ENCODE measurements at regions not wholly inside any gene's neighbourhood (a gene's known extent, or its start where the extent isn't known, plus 50 kb on each side); places are given as distances from the start of the nearest gene placed in this dataset.
"Not testable (repeated sequence)": the region's sequence is repeated elsewhere in the genome, so short reads cannot be mapped to it uniquely, and the experiment has no call there.

- no peak overlapping the region for H2AFZ ChIP-seq (replicated peaks)
- no peak for TF ChIP-seq EZH2phosphoT487 (IDR thresholded peaks at IDR 0.05)
- no peak for TF ChIP-seq EZH2 (IDR thresholded peaks at IDR 0.05)
- no peak for TF ChIP-seq CTCF (IDR thresholded peaks at IDR 0.05)
- Mint-ChIP-seq H3K27me3 (ENCODE audit: insufficient read depth, low read depth) (peaks cover 9% of the 10 kb centered on the region), H3K4me3 (no peak overlapping the region), H3K9me3 (no peaks in the 10 kb centered on the region), H3K27ac (no peak overlapping the region), H3K4me1 (no peaks in the 10 kb centered on the region), H3K36me3 (no peaks in the 10 kb centered on the region)
- H3K4me3 ChIP-seq = no peak overlapping the region
- no peaks in the 10 kb centered on the region for H3K79me2 ChIP-seq (ENCODE audit: low read depth)
- no peaks in the 10 kb centered on the region for H4K20me1 ChIP-seq (ENCODE audit: low read depth)
- no peak for DNase-seq (ENCODE audit: low spot score)
- H3K9me3 ChIP-seq (ENCODE audit: low read depth) = no peaks in the 10 kb centered on the region
- no peaks in the 10 kb centered on the region for H3K27me3 ChIP-seq
- no peaks in the 10 kb centered on the region for H3F3A ChIP-seq (ENCODE audit: low read depth)
- H3K4me2 ChIP-seq = no peak overlapping the region
- no peak overlapping the region for H3K9ac ChIP-seq
- no peak overlapping the region for H3K27ac ChIP-seq
- H3K36me3 ChIP-seq = no peaks in the 10 kb centered on the region
- no peaks in the 10 kb centered on the region for H3K4me1 ChIP-seq
Measured at GRCh38 chr12:75790219-75790618, 241.4 kb downstream of the PHLDA1 start.

GRCh38 chr12:75787146-75787545 lies 244.4 kb downstream of the PHLDA1 start:
- DNase-seq (ENCODE audit: low spot score); H3K9me3 Mint-ChIP-seq; H3K27me3 ChIP-seq; H3K36me3 ChIP-seq; H3K79me2 ChIP-seq (ENCODE audit: low read depth); H3K4me1 Mint-ChIP-seq; H3K4me1 ChIP-seq; H2AFZ ChIP-seq (replicated peaks); H3K4me2 ChIP-seq; H3K27ac Mint-ChIP-seq; H3K4me3 ChIP-seq; H4K20me1 ChIP-seq (ENCODE audit: low read depth); H3K9ac ChIP-seq; H3K9me3 ChIP-seq (ENCODE audit: low read depth); H3K4me3 Mint-ChIP-seq; H3K36me3 Mint-ChIP-seq; H3F3A ChIP-seq (ENCODE audit: low read depth); H3K27ac ChIP-seq: not testable (repeated sequence)
- H3K27me3 Mint-ChIP-seq (ENCODE audit: insufficient read depth, low read depth) = peaks cover 23% of the 10 kb centered on the region

- TF ChIP-seq EZH2 (IDR thresholded peaks at IDR 0.05) = no peak
- TF ChIP-seq EZH2phosphoT487 (IDR thresholded peaks at IDR 0.05) = no peak
- no peak for TF ChIP-seq CTCF (IDR thresholded peaks at IDR 0.05)
- no peaks in the 10 kb centered on the region for H3K9me3 ChIP-seq (ENCODE audit: low read depth)
- peaks cover 7% of the 10 kb centered on the region for H3K9me3 Mint-ChIP-seq
- DNase-seq (ENCODE audit: low spot score) = no peak
- H3F3A ChIP-seq (ENCODE audit: low read depth) = no peaks in the 10 kb centered on the region
- H3K27ac Mint-ChIP-seq = no peak overlapping the region
- peaks cover 2% of the 10 kb centered on the region for H3K36me3 Mint-ChIP-seq
- peaks cover 26% of the 10 kb centered on the region for H3K27me3 Mint-ChIP-seq (ENCODE audit: insufficient read depth, low read depth)
- peaks cover 2% of the 10 kb centered on the region for H3K4me1 Mint-ChIP-seq
- H3K27ac ChIP-seq = no peak overlapping the region
- no peak overlapping the region for H2AFZ ChIP-seq (replicated peaks)
- H4K20me1 ChIP-seq (ENCODE audit: low read depth) = no peaks in the 10 kb centered on the region
- no peak overlapping the region for H3K9ac ChIP-seq
- no peaks in the 10 kb centered on the region for H3K79me2 ChIP-seq (ENCODE audit: low read depth)
- no peak overlapping the region for H3K4me3 ChIP-seq
- no peak overlapping the region for H3K4me3 Mint-ChIP-seq
- no peaks in the 10 kb centered on the region for H3K4me1 ChIP-seq
- H3K27me3 ChIP-seq = peaks cover 3% of the 10 kb centered on the region
- no peaks in the 10 kb centered on the region for H3K36me3 ChIP-seq
- no peak overlapping the region for H3K4me2 ChIP-seq
Measured at GRCh38 chr12:75786070-75786469, 245.5 kb downstream of the PHLDA1 start.

GRCh38 chr12:75784591-75784990 lies 247.0 kb downstream of the PHLDA1 start:
- Histone ChIP-seq H3K27me3 (peaks cover 10% of the 10 kb centered on the region), H3K36me3 (no peaks in the 10 kb centered on the region), H3K27ac (no peak overlapping the region), H2AFZ (replicated peaks) (no peak overlapping the region), H3F3A (ENCODE audit: low read depth) (peaks cover 10% of the 10 kb centered on the region), H3K9ac (no peak overlapping the region), H3K4me1 (peaks cover 9% of the 10 kb centered on the region), H3K79me2 (ENCODE audit: low read depth) (no peaks in the 10 kb centered on the region), H4K20me1 (ENCODE audit: low read depth) (no peaks in the 10 kb centered on the region), H3K9me3 (ENCODE audit: low read depth) (no peaks in the 10 kb centered on the region), H3K4me3 (no peak overlapping the region), H3K4me2 (no peak overlapping the region)
- TF ChIP-seq EZH2phosphoT487 (IDR thresholded peaks at IDR 0.05) (no peak), CTCF (IDR thresholded peaks at IDR 0.05) (no peak), EZH2 (IDR thresholded peaks at IDR 0.05) (no peak)
- Mint-ChIP-seq H3K27ac (no peak overlapping the region), H3K27me3 (ENCODE audit: insufficient read depth, low read depth) (peaks cover 26% of the 10 kb centered on the region), H3K4me1 (peaks cover 11% of the 10 kb centered on the region), H3K4me3 (no peak overlapping the region), H3K9me3 (peaks cover 11% of the 10 kb centered on the region), H3K36me3 (peaks cover 4% of the 10 kb centered on the region)
- no peak for DNase-seq (ENCODE audit: low spot score)
